ENCODE measurements at regions not wholly inside any gene's neighbourhood (a gene's known extent, or its start where the extent isn't known, plus 50 kb on each side); places are given as distances from the start of the nearest gene placed in this dataset.

GRCh38 chr10:44627591-44628354, 242.9 kb upstream of the CXCL12 start:
- no peak for DNase-seq

GRCh38 chr10:44628921-44629320, 244.0 kb upstream of the CXCL12 start:
- DNase-seq, result no peak

- DNase-seq, result no peak
Observed at GRCh38 chr10:44635176-44635575, 250.3 kb upstream of the CXCL12 start.

GRCh38 chr10:44636625-44637024, 251.7 kb upstream of the CXCL12 start:
- no peak for DNase-seq

- no peak for DNase-seq
Observed at GRCh38 chr10:44640429-44640828, 255.5 kb upstream of the CXCL12 start.

- no peak for DNase-seq
Observed at GRCh38 chr10:44647473-44647872, 262.6 kb upstream of the CXCL12 start.

GRCh38 chr10:44647877-44648542, 263.1 kb upstream of the CXCL12 start:
- no peak for DNase-seq

GRCh38 chr10:44650691-44651661, 260.2 kb upstream of the TMEM72 start:
- DNase-seq, result no peak

GRCh38 chr10:44651834-44652233, 259.3 kb upstream of the TMEM72 start:
- DNase-seq, result no peak

GRCh38 chr10:44659320-44659719, 251.8 kb upstream of the TMEM72 start:
- DNase-seq, result no peak

GRCh38 chr10:44660271-44660670, 250.9 kb upstream of the TMEM72 start:
- DNase-seq, result no peak

GRCh38 chr10:44662051-44662450, 249.1 kb upstream of the TMEM72 start:
- no peak for DNase-seq

- no peak for DNase-seq
Observed at GRCh38 chr10:44668336-44668735, 242.8 kb upstream of the TMEM72 start.

- no peak for DNase-seq
Observed at GRCh38 chr10:44671319-44671718, 239.8 kb upstream of the TMEM72 start.

GRCh38 chr10:44673245-44673983, 237.7 kb upstream of the TMEM72 start:
- DNase-seq, result no peak

GRCh38 chr10:44674536-44675386, 236.4 kb upstream of the TMEM72 start:
- no peak for DNase-seq

- DNase-seq, result no peak
Observed at GRCh38 chr10:44675387-44675874, 235.7 kb upstream of the TMEM72 start.

- no peak for DNase-seq
Observed at GRCh38 chr10:44680764-44681163, 230.4 kb upstream of the TMEM72 start.

GRCh38 chr10:44682507-44682906, 228.6 kb upstream of the TMEM72 start:
- no peak for DNase-seq

GRCh38 chr10:44684661-44685060, 226.5 kb upstream of the TMEM72 start:
- no peak for DNase-seq

GRCh38 chr10:44685220-44685619, 225.9 kb upstream of the TMEM72 start:
- no peak for DNase-seq

- DNase-seq, result no peak
Observed at GRCh38 chr10:44685747-44686146, 225.4 kb upstream of the TMEM72 start.

Data from SIG-M5 (cell line).